BJ (cell line): ENCODE measurements at regions not wholly inside any gene's neighbourhood (a gene's known extent, or its start where the extent isn't known, plus 50 kb on each side); places are given as distances from the start of the nearest gene placed in this dataset.

ENCODE experiments used
- CTCF ChIA-PET: fragments of 350-600 bp; formaldehyde crosslinking; extraction: SDS; loops from one replicate; lab custom pipeline; 2021; ENCODE audit warnings: antibody characterized with exemption, inconsistent platforms; lab: Yijun Ruan, JAX
- POLR2A ChIA-PET: fragments of 300-600 bp; sonication (Branson Sonifier 250); formaldehyde crosslinking; extraction: SDS; loops from one replicate; lab custom pipeline; 2021; ENCODE audit warnings: antibody characterized with exemption; lab: Charles Lee
- DNase-seq: peaks from one replicate; pipeline ENCODE4 v3.0.0-alpha.2; 2011; ENCODE audit warnings: low read depth
- H3K27me3 ChIP-seq: 2 replicates; pipeline ENCODE4 v1.6.0; 2011; ENCODE audit warnings: low read length; ENCODE audit not compliant: control insufficient read depth, insufficient read depth
- H3K36me3 ChIP-seq: 2 replicates; pipeline ENCODE4 v1.5.1; 2011; ENCODE audit warnings: low read length; ENCODE audit not compliant: control insufficient read depth, insufficient read depth
- H3K4me3 ChIP-seq: 2 replicates; pipeline ENCODE4 v1.5.1; 2011; ENCODE audit warnings: low read depth, mild to moderate bottlenecking, control low read depth, low read length
- TF ChIP-seq, protein P1 (sequence below): IDR thresholded peaks from 2 replicates; pipeline ENCODE4 v1.5.1; 2011; ENCODE audit warnings: low read depth, mild to moderate bottlenecking, control low read depth, inconsistent platforms, low read length, moderate library complexity; ENCODE audit not compliant: insufficient read depth

DNA sequence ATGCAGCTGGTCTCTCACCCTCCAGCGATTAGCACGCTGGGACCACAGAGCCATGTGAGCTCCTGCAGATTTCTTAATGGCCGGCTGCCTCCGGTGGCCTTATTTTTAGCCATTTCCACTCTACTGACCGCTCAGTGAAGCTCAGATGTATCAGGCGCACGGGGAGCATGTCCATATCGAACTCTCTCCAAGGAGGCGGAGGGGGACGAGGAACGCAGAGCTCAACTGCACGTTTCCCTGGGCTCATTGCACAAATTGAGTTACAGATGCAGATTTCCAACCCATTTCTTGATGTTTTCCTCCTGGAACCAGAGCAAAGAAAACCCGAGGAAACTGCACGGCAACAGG is 207.1 kb downstream of the CTTN start:
- Histone ChIP-seq H3K36me3 (no peaks in the 10 kb centered on the region), H3K4me3 (no peak overlapping the region), H3K27me3 (peaks cover 10% of the 10 kb centered on the region)
- TF ChIP-seq, protein P1, sequence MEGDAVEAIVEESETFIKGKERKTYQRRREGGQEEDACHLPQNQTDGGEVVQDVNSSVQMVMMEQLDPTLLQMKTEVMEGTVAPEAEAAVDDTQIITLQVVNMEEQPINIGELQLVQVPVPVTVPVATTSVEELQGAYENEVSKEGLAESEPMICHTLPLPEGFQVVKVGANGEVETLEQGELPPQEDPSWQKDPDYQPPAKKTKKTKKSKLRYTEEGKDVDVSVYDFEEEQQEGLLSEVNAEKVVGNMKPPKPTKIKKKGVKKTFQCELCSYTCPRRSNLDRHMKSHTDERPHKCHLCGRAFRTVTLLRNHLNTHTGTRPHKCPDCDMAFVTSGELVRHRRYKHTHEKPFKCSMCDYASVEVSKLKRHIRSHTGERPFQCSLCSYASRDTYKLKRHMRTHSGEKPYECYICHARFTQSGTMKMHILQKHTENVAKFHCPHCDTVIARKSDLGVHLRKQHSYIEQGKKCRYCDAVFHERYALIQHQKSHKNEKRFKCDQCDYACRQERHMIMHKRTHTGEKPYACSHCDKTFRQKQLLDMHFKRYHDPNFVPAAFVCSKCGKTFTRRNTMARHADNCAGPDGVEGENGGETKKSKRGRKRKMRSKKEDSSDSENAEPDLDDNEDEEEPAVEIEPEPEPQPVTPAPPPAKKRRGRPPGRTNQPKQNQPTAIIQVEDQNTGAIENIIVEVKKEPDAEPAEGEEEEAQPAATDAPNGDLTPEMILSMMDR: no peak
- ChIA-PET CTCF (no interaction called here), POLR2A (no interaction called here)
- no peak for DNase-seq

DNA sequence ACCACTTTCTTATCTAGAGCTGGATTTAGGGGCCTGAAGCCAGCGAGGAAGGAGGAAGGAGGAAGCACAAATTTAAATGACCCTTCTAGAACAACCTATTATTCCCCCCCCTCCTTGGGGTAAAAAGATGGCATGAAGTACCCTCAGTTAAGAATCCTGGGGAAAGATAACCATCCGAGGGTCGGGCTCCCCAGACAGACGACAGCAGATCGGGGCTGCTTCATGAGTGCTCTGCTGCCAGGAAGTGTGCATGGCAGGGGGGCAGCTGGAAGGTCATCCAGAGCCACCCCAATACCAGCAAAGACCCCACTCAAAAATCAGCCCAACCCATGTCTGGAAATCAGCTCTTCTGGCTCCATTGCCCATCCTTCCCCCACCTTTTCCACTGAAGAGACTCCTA is 207.5 kb downstream of the CTTN start:
- CTCF ChIA-PET: no interaction called here
- H3K4me3 ChIP-seq: no peak overlapping the region
- peaks cover 11% of the 10 kb centered on the region for H3K27me3 ChIP-seq
- no peaks in the 10 kb centered on the region for H3K36me3 ChIP-seq
- TF ChIP-seq, protein P1: no peak
- POLR2A ChIA-PET: no interaction called here
- no peak for DNase-seq

DNA sequence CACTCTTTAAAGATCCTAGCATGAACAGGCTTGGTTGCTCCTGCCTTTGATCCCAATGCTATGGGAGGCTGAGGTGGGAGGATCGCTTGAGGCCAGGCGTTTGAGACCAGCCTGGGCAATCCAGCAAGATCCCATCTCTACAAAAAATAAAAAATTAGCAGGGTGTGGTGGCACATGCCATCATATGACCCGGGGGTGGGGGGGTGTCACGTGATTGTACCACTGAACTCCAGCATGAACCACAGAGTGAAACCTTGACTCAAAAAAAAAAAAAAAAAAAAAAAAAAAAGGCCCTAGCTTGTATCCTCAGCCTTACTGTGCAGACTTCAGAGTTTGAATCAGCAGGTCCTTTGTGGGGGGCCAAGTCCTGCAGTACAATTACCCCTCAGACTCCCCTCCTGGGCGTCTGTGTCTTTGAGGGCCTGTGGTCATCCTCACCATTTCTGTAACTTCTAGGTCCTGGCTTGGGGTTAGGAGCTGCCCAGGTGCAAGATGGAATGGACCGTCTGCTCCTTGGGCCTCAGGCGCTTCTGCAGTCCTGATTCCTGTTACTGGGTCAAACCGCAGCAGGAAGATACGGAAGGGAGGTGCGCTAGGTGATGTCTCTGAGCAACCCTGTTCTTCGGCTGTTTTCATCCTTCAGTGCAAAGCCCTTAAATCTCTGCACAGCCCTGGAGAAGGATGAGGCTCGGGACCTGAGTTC is 208.1 kb downstream of the CTTN start:
- no peak for DNase-seq
- CTCF ChIA-PET: no interaction called here
- TF ChIP-seq, protein P1: no peak
- POLR2A ChIA-PET: no interaction called here
- Histone ChIP-seq H3K27me3 (peaks cover 11% of the 10 kb centered on the region), H3K4me3 (no peak overlapping the region), H3K36me3 (no peaks in the 10 kb centered on the region)

DNA sequence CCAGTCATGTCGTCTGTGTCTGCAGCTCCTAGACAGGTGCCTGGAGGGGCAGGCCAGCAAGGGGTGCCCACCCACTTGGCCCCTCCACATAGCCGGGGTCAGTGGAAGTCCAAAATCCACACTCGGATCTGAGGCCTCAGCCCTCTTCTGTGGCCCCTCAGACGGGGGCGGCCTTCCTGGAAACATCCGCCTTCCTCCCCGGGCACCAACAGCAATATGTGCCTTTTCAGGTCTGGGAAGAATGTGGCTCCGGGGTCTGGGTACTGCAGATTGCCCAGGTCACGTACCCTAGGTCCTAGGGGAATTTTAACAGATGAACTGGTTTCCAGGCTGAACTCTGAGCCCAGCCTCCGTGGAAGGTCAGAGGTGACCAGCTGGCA is 208.6 kb downstream of the CTTN start:
- no peak for DNase-seq
- no peaks in the 10 kb centered on the region for H3K36me3 ChIP-seq
- TF ChIP-seq, protein P1: no peak
- ChIA-PET CTCF (no interaction called here), POLR2A (no interaction called here)
- H3K4me3 ChIP-seq: no peak overlapping the region
- H3K27me3 ChIP-seq: peaks cover 11% of the 10 kb centered on the region

DNA sequence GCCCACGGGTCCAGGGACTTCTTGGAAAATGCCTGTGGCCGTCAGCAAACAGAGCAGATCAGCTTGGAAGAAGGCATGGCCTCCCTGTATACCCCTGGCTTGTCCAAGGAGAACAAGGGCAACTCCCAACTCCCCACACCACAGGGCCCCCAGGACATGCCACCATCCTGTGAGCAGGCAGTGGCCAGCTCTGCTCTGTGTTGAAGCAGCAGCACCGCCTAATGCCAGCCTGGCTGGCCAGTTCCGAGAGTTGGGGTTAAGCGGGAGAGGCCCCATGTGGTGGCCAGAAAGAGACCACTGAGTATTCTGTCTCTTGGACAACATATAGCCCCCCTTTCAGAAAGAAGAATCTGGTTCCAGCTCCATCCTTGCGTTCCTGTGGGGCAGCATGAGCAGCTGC is 209.2 kb downstream of the CTTN start:
- H3K27me3 ChIP-seq: peaks cover 11% of the 10 kb centered on the region
- no peak overlapping the region for H3K4me3 ChIP-seq
- no peaks in the 10 kb centered on the region for H3K36me3 ChIP-seq
- TF ChIP-seq, protein P1: no peak
- POLR2A ChIA-PET: no interaction called here
- no peak for DNase-seq
- CTCF ChIA-PET: no interaction called here
